Peyer's patch (tissue), 4 donors: ENCODE measurements at regions not wholly inside any gene's neighbourhood (a gene's known extent, or its start where the extent isn't known, plus 50 kb on each side); places are given as distances from the start of the nearest gene placed in this dataset.

Experiments used
- POLR2A ChIP-seq, 2 donors: fragments of 450-650 bp; IDR thresholded peaks; one replicate each; pipeline ENCODE4 v1.5.1; 2017; ENCODE audit warnings: antibody characterized with exemption in 2 of 2, mild to moderate bottlenecking in 2 of 2, moderate library complexity in 2 of 2
- TF ChIP-seq, protein P1 (sequence below), 6 experiments: fragments of 450-650 bp in 4 of 6; fragments of 200-600 bp in 2 of 6; sonication (generic) in 1 of 6; IDR thresholded peaks; one replicate each; pipeline ENCODE4 v1.5.1; 2017 to 2019; ENCODE audit warnings: antibody characterized with exemption in 6 of 6, mild to moderate bottlenecking in 3 of 6, moderate library complexity in 1 of 6

GRCh38 chrX:121755541-121755940 lies 708.1 kb downstream of the GLUD2 start:
- TF ChIP-seq, protein P1, sequence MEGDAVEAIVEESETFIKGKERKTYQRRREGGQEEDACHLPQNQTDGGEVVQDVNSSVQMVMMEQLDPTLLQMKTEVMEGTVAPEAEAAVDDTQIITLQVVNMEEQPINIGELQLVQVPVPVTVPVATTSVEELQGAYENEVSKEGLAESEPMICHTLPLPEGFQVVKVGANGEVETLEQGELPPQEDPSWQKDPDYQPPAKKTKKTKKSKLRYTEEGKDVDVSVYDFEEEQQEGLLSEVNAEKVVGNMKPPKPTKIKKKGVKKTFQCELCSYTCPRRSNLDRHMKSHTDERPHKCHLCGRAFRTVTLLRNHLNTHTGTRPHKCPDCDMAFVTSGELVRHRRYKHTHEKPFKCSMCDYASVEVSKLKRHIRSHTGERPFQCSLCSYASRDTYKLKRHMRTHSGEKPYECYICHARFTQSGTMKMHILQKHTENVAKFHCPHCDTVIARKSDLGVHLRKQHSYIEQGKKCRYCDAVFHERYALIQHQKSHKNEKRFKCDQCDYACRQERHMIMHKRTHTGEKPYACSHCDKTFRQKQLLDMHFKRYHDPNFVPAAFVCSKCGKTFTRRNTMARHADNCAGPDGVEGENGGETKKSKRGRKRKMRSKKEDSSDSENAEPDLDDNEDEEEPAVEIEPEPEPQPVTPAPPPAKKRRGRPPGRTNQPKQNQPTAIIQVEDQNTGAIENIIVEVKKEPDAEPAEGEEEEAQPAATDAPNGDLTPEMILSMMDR (IDR thresholded peaks at IDR 0.05), result no peak
- no peak for TF ChIP-seq POLR2A (IDR thresholded peaks at IDR 0.05)
